Kidney (tissue), 13 donors: ENCODE measurements at regions not wholly inside any gene's neighbourhood (a gene's known extent, or its start where the extent isn't known, plus 50 kb on each side); places are given as distances from the start of the nearest gene placed in this dataset.

Experiments
- DNase-seq, 5 donors: peaks; one replicate each; pipeline ENCODE4 v3.0.0-alpha.2; 2013 to 2020
- FAIRE-seq: peaks from 2 replicates; lab custom pipeline; 2012; peaks lifted over from hg19 to GRCh38; lab: Jason Lieb, UNC
- H3K27ac ChIP-seq, 2 donors: one replicate each; pipeline ENCODE4 v1.7.0; 2013; ENCODE audit warnings: low read depth in 2 of 2, low read length in 2 of 2, inconsistent platforms in 1 of 2
- H3K27me3 ChIP-seq: one replicate; pipeline ENCODE4 v1.7.1; 2013; ENCODE audit warnings: low read length, inconsistent platforms; ENCODE audit not compliant: control insufficient read depth, insufficient read depth
- H3K36me3 ChIP-seq, 3 donors: one replicate each; pipeline versions ENCODE4 v1.7.0 to v1.7.1; 2013; ENCODE audit warnings: low read length in 3 of 3, control low read depth in 1 of 3, inconsistent platforms in 1 of 3; ENCODE audit not compliant: insufficient read depth in 3 of 3, control insufficient read depth in 2 of 3
- H3K4me1 ChIP-seq, 3 donors: one replicate each; pipeline versions ENCODE4 v1.7.0 to v1.7.1; 2013; ENCODE audit warnings: low read length in 3 of 3, inconsistent platforms in 1 of 3, low read depth in 1 of 3; ENCODE audit not compliant: control insufficient read depth in 2 of 3, insufficient read depth in 2 of 3
- H3K4me3 ChIP-seq, 3 donors: one replicate each; pipeline versions ENCODE4 v1.7.0 to v1.8.1; 2013; ENCODE audit warnings: low read length in 3 of 3, control low read depth in 1 of 3, inconsistent platforms in 1 of 3
- H3K9ac ChIP-seq, 3 donors: one replicate each; pipeline versions ENCODE4 v1.7.0 to v1.7.1; 2013; ENCODE audit warnings: low read length in 3 of 3, control low read depth in 1 of 3, inconsistent platforms in 1 of 3
- H3K9me3 ChIP-seq, 3 donors: one replicate each; pipeline versions ENCODE4 v1.7.0 to v1.7.1; 2013; ENCODE audit warnings: low read length in 3 of 3, control low read depth in 1 of 3, inconsistent platforms in 1 of 3; ENCODE audit not compliant: control insufficient read depth in 2 of 3, insufficient read depth in 1 of 3
- CTCF ChIP-seq: IDR thresholded peaks from 3 replicates; pipeline ENCODE4 v1.5.1; 2012; ENCODE audit warnings: mild to moderate bottlenecking, moderate library complexity, borderline replicate concordance; ENCODE audit not compliant: insufficient read depth; ENCODE audit errors: extremely low read depth
- intact Hi-C: fragments of 100-400 bp; cut with DNase I; formaldehyde crosslinking; loops from one replicate; pipeline ENCODE4 v1.11.1; 2022
- donor health status: control.
- donor health status: control.
- donor health status: control.
- donor health status: control.
- donor health status: control.
- donor health status: DM: yes; HTN: yes; CAD: no.
- donor health status: Normal renal cell carcinoma (clear cell type).

- no peak for TF ChIP-seq CTCF
- no peak overlapping the region for H3K27ac ChIP-seq
- H3K36me3 ChIP-seq = no peaks in the 10 kb centered on the region
- no peak for DNase-seq
- H3K27me3 ChIP-seq = no peaks in the 10 kb centered on the region
- H3K9ac ChIP-seq = no peak overlapping the region
- no peaks in the 10 kb centered on the region for H3K9me3 ChIP-seq
- no peak overlapping the region for H3K4me3 ChIP-seq
- intact Hi-C loops = no loop called here
- no peak for FAIRE-seq
- no peaks in the 10 kb centered on the region for H3K4me1 ChIP-seq
These were observed 207.9 kb downstream of the PTPRU start for GRCh38 chr1:29444081-29444715.

- DNase-seq = no peak
- no peaks in the 10 kb centered on the region for H3K36me3 ChIP-seq
- no peak overlapping the region for H3K27ac ChIP-seq
- no peaks in the 10 kb centered on the region for H3K4me1 ChIP-seq
- H3K9me3 ChIP-seq = no peaks in the 10 kb centered on the region
- H3K9ac ChIP-seq = no peak overlapping the region
- H3K27me3 ChIP-seq = no peaks in the 10 kb centered on the region
- no peak for FAIRE-seq
- TF ChIP-seq CTCF = no peak
- intact Hi-C loops = no loop called here
- H3K4me3 ChIP-seq = no peak overlapping the region
These were observed 205.8 kb downstream of the PTPRU start for GRCh38 chr1:29441916-29442668.

GRCh38 chr1:29439615-29440014, 203.3 kb downstream of the PTPRU start:
- no peak overlapping the region for H3K27ac ChIP-seq
- no peak for DNase-seq
- H3K27me3 ChIP-seq = no peaks in the 10 kb centered on the region
- no peaks in the 10 kb centered on the region for H3K36me3 ChIP-seq
- FAIRE-seq = no peak
- H3K4me3 ChIP-seq = no peak overlapping the region
- H3K9me3 ChIP-seq = no peaks in the 10 kb centered on the region
- no peak for TF ChIP-seq CTCF
- no peak overlapping the region for H3K9ac ChIP-seq
- no peaks in the 10 kb centered on the region for H3K4me1 ChIP-seq
- intact Hi-C loops = no loop called here
